ENCODE measurements at regions not wholly inside any gene's neighbourhood (a gene's known extent, or its start where the extent isn't known, plus 50 kb on each side); places are given as distances from the start of the nearest gene placed in this dataset.

GRCh38 chr2:67845621-67846369 is 217.0 kb downstream of the C1D start:
- Histone ChIP-seq H3K4me2 (ENCODE audit: low read length) (no peak overlapping the region), H2AFZ (ENCODE audit: low read depth, low read length) (no peak overlapping the region), H3K9ac (ENCODE audit: low read length) (no peak overlapping the region), H3K27me3 (ENCODE audit: insufficient read depth, low read depth, low read length) (no peaks in the 10 kb centered on the region), H3K4me3 (ENCODE audit: low read length) (no peak overlapping the region), H3K36me3 (ENCODE audit: insufficient read depth, low read length) (no peaks in the 10 kb centered on the region), H3K9me3 (ENCODE audit: low read length) (no peaks in the 10 kb centered on the region), H3K9me2 (ENCODE audit: insufficient read depth, low read length) (no peaks in the 10 kb centered on the region), H3K79me2 (replicated peaks; ENCODE audit: insufficient read depth, low read length) (no peaks in the 10 kb centered on the region), H4K20me1 (ENCODE audit: insufficient read depth) (no peaks in the 10 kb centered on the region), H3K27ac (ENCODE audit: low read length) (no peak overlapping the region), H3F3A (ENCODE audit: insufficient read depth, low read length, poor library complexity, severe bottlenecking) (no peaks in the 10 kb centered on the region)
- TF ChIP-seq TAF1 (IDR thresholded peaks at IDR 0.05; ENCODE audit: low read depth) (no peak), REST (IDR thresholded peaks at IDR 0.05; ENCODE audit: borderline replicate concordance) (no peak), MXI1 (conservative IDR thresholded peaks at IDR 0.05; ENCODE audit: poor library complexity, severe bottlenecking) (no peak), POLR2AphosphoS5 (IDR thresholded peaks at IDR 0.05) (no peak), SMC3 (conservative IDR thresholded peaks at IDR 0.05; ENCODE audit: poor library complexity) (no peak), EP300 (conservative IDR thresholded peaks at IDR 0.05; ENCODE audit: poor library complexity, severe bottlenecking) (no peak), CTCF (IDR thresholded peaks at IDR 0.05; ENCODE audit: poor library complexity, severe bottlenecking) (no peak), EZH2 (IDR thresholded peaks at IDR 0.05; ENCODE audit: borderline replicate concordance, insufficient read depth, low read length, poor library complexity, severe bottlenecking) (no peak), RAD21 (conservative IDR thresholded peaks at IDR 0.05) (no peak)

GRCh38 chr2:67846370-67847070 is 216.3 kb downstream of the C1D start:
- H3K4me2 ChIP-seq (ENCODE audit: low read length): no peak overlapping the region
- H3K36me3 ChIP-seq (ENCODE audit: insufficient read depth, low read length): no peaks in the 10 kb centered on the region
- no peak overlapping the region for H3K9ac ChIP-seq (ENCODE audit: low read length)
- no peaks in the 10 kb centered on the region for H3K9me2 ChIP-seq (ENCODE audit: insufficient read depth, low read length)
- no peak overlapping the region for H3K27ac ChIP-seq (ENCODE audit: low read length)
- no peaks in the 10 kb centered on the region for H4K20me1 ChIP-seq (ENCODE audit: insufficient read depth)
- TF ChIP-seq SMC3 (conservative IDR thresholded peaks at IDR 0.05; ENCODE audit: poor library complexity): peak; percentile 72
- TF ChIP-seq RAD21 (conservative IDR thresholded peaks at IDR 0.05): peak; percentile 78
- peak; percentile 77 for TF ChIP-seq CTCF (IDR thresholded peaks at IDR 0.05; ENCODE audit: poor library complexity, severe bottlenecking)
- TF ChIP-seq REST (IDR thresholded peaks at IDR 0.05; ENCODE audit: borderline replicate concordance): no peak
- no peak overlapping the region for H2AFZ ChIP-seq (ENCODE audit: low read depth, low read length)
- no peaks in the 10 kb centered on the region for H3K79me2 ChIP-seq (replicated peaks; ENCODE audit: insufficient read depth, low read length)
- no peaks in the 10 kb centered on the region for H3K9me3 ChIP-seq (ENCODE audit: low read length)
- no peak overlapping the region for H3K4me3 ChIP-seq (ENCODE audit: low read length)
- H3F3A ChIP-seq (ENCODE audit: insufficient read depth, low read length, poor library complexity, severe bottlenecking): no peaks in the 10 kb centered on the region
- H3K27me3 ChIP-seq (ENCODE audit: insufficient read depth, low read depth, low read length): no peaks in the 10 kb centered on the region

Data from neural cell (in vitro differentiated cells).